ENCODE measurements at regions not wholly inside any gene's neighbourhood (a gene's known extent, or its start where the extent isn't known, plus 50 kb on each side); places are given as distances from the start of the nearest gene placed in this dataset.
"Not testable (repeated sequence)": the region's sequence is repeated elsewhere in the genome, so short reads cannot be mapped to it uniquely, and the experiment has no call there.

GRCh38 chr7:6939126-6939525, 113.1 kb upstream of the CCZ1B start:
- not testable (repeated sequence) for ATAC-seq

DNA sequence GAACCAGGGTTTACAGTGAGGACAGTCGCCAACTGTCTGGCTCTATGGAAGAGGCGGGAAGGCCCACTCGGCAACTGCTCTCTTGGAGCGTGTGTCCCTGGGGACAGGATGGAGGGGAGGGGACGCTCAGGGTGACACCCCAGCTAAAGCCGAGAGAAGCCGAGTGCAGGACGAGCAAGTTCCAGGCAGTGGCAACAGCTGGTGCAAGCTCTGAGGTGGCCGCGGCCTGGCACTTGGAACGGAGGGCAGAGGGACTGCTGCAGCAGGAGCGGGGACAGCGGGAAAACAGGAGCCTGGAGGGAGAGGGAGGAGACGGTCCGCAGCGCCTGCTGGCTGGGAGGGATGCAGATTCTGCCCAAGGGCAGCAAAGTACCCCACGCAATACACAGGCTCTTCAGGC, 113.8 kb upstream of the CCZ1B start:
- not testable (repeated sequence) for ATAC-seq

DNA sequence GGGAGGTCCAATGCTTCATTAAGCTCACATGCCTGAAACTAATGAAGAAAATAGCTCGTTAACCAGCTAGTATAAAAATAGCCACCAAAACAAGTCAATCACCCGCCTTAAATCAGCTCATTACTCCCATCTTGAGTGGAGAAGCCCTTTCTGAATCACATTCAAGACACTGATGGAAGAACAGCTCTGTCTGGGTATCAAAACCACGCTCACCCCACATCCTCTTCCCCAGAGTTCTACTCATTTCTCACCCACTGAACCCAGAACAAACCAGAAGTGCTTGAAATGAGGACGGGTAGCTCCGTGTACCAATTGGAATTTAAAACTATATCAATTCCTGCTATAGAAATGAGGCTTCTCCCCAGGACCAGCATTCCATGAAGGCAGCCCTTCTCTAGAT, 120.8 kb upstream of the CCZ1B start:
- not testable (repeated sequence) for ATAC-seq

- not testable (repeated sequence) for ATAC-seq
Measured at GRCh38 chr7:6950231-6950630, 124.2 kb upstream of the CCZ1B start.

- ATAC-seq, result not testable (repeated sequence)
Measured at GRCh38 chr7:6951553-6951952, 125.5 kb upstream of the CCZ1B start.

GRCh38 chr7:6953138-6953797, 127.2 kb upstream of the CCZ1B start:
- ATAC-seq, result not testable (repeated sequence)

DNA sequence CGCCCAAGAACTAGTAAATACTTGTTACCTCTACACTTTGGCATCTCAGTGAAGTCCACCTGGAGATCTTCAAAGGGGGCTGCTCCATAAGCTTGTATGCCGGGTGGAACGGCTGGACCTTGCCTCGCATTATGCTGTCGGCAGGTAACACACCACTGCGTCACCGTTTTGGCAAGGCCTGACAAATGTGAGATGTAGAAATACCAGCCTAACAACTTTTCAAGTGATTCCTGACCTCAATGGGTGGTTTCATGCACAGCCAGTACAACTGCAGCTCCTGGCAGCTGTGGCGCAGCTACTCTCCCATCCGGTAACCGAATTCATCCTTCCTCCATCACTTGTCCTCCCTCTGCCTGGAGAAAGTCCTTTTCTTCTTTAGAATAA, 127.7 kb upstream of the CCZ1B start:
- not testable (repeated sequence) for ATAC-seq

- not testable (repeated sequence) for ATAC-seq
Measured at GRCh38 chr7:6955385-6955784, 129.3 kb upstream of the CCZ1B start.

DNA sequence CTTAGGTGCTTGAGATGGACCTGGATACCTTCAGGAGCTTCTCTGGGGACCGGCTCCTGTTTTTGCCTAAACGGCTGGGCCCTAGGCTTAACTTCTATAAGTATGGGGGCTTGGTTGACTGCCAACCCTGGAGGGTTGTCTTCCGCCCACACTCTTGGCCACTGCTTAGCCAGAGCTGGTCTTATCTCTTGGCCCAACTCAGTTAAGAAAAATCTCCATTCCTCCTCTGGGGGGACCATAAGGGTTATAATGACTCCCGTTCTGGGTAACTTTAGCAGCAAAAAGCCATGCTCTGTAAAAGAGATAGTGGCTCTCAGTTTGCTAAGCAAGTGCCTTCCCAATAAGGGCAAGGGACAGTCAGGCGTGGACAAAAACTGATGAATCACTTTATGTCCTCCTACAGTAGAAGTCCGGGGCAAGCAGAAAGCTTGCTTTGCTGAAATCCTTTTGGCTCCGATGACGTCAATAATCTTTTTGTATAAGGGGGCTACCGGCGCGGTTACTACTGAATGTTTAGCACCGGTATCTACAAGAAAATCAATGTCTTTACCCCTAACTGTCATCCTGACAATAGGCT, 130.0 kb upstream of the CCZ1B start:
- not testable (repeated sequence) for ATAC-seq

GRCh38 chr7:6958371-6958770, 132.3 kb upstream of the CCZ1B start:
- ATAC-seq, result not testable (repeated sequence)

- not testable (repeated sequence) for ATAC-seq
Measured at GRCh38 chr7:6959942-6960341, 133.9 kb upstream of the CCZ1B start.

DNA sequence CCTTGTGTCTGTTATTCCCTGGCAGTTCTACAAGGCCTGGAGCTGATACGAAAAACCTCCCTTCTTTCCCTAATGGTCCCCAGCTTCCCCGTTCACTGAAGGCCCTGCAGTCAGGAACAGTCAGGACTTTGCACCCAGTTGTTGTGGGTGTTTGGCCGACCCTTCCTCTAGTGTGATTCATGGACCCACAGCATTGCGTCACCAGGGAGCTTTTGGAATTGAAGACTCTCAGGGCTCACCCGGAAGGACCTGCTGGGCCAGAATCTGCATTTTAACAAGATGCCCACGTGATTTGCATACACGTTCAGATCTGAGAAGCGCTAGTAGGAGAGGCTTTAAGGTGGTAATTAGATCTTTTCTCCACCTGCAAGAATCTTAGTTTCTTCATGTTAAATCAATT, 136.8 kb upstream of the CCZ1B start:
- ATAC-seq, result not testable (repeated sequence)

DNA sequence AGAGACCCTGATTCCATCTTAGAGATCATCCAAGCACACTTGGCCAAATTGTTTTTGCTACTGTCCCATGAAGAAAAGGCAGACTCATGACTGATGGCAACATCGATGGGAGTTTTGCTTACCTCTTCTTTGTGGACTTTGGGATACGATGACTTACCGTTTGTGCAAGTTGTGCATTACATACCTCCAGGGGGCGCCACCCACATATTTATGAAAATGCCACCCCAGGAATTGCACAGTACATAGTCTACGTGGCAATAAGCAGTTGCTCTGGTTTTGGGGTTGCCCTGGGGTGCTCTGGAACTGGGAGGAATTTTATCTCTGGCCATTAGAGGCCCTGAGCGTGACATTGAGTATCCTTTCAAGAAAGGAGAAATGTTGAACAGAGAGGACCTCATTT, 139.0 kb upstream of the CCZ1B start:
- ATAC-seq, result not testable (repeated sequence)

DNA sequence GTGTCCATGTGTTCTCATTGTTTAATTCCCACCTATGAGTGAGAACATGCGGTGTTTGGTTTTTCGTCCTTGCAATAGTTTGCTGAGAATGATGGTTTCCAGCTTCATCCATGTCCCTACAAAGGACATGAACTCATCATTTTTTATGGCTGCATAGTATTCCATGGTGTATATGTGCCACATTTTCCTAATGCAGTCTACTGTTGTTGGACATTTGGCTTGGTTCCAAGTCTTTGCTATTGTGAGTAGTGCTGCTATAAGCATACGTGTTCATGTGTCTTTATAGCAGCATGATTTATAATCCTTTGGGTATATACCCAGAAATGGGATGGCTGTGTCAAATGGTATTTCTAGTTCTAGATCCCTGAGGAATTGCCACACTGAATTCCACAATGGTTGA, 144.1 kb upstream of the CCZ1B start:
- not testable (repeated sequence) for ATAC-seq

- not testable (repeated sequence) for ATAC-seq
Measured at GRCh38 chr7:6974876-6975275, 148.8 kb upstream of the CCZ1B start.

DNA sequence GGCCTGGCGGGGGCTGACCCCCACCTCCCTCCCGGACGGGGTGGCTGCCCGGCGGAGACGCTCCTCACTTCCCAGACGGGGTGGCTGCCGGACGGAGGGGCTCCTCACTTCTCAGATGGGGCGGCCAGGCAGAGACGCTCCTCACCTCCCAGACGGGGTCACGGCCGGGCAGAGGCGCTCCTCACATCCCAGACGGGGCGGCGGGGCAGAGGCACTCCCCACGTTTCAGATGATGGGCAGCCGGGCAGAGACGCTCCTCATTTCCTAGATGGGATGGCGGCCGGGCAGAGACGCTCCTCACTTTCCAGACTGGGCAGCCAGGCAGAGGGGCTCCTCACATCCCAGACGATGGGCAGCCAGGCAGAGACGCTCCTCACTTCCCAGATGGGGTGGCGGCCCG, 149.3 kb upstream of the CCZ1B start:
- not testable (repeated sequence) for ATAC-seq

GRCh38 chr7:6977368-6977767, 151.3 kb upstream of the CCZ1B start:
- ATAC-seq, result not testable (repeated sequence)

GRCh38 chr7:6978326-6978725, 152.3 kb upstream of the CCZ1B start:
- not testable (repeated sequence) for ATAC-seq

DNA sequence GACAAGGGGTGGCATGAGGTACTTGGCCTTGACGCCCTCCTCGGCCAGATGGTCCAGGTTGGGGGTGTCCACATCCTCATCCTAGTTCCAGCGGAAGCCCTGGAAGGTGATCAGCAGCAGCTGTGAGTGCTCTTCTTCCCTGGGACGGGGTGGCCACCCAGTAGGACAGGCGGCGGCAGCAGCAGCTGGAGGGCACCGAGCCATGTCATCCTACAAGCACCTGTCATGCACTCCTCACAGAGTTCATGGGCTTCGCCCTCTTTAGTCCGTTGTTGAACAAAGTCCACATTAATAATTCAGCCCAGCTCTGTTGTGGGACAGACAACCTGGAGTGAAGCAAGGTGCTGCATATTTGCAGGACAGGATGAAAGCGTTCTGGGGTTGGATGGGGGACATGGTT, 153.4 kb upstream of the CCZ1B start:
- ATAC-seq, result not testable (repeated sequence)

DNA sequence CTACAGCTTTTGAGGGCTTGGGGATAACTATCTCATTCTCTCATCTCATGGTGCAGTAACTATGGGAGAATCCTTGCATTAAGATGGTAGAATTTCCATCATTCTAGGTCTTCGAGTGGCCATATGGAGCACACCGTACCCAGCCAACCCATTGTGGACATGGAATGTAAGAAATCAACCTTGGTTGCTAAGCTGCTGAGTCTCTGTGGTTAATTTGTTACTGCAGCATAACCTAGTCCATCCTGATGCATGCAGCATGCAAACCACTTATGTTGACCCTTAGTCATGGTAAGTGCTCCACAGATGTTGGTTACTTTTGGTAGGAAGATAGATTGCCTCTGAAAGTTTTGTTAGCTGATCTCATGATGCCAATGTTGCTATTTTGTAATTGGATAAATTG, 156.3 kb upstream of the CCZ1B start:
- ATAC-seq, result not testable (repeated sequence)

DNA sequence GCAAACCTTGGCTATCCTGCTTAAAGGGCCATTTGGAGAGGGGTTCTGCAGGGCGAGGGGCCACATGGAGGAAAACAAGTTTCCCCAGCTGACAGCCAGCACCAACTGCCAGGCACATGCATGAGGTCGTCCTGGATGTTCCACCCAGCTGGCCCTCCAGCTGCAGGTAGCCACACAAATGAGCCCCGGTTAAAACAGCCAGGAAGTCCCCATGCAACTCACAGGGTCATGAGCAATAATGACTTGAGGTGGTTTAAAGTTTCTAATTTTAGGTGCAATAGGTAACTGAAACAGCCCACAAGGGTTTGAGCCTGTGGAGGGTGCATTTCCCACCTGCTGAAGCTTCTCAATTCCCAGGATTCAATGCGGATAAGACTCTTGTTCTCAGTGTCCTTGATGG, 160.8 kb upstream of the CCZ1B start:
- not testable (repeated sequence) for ATAC-seq

DNA sequence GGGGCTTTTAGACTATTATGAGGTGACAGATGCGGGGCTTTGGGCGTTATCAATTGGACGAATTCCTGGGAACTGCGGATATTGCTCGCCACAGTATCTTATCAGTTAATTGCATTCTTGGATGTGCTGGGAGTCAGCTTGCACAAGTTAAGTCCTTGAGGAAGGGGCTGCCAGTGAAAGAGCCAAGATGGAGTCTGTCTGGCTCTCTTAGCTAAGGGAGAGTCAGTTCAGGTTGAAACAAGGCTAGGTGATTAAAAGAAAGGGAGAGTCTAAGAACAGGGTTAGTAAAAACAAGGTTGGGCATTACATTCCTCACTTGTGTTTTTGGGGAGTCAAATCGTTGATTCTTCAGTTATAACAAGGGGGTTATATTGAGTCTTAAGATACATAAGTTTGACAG, 162.5 kb upstream of the CCZ1B start:
- ATAC-seq, result not testable (repeated sequence)

DNA sequence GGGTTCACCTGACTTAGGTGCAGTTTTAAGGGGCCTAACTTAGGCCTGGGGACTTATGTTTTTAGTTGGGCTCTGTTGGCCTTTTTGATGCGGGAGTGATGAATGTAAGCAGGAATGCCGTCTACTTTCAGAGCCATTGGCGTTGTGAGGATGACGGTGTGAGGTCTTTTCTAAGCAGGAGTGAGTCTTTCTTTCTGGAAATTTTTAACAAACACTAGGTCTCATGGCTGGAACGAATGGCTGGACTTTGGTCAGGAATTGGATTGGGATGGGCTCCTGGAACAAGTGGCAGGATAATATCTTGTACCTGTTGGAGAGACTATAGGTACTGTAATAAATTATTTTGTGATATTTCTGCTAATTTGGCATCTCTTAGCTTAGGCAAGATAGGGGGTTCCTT, 163.9 kb upstream of the CCZ1B start:
- not testable (repeated sequence) for ATAC-seq

GRCh38 chr7:6990426-6991152, 164.5 kb upstream of the CCZ1B start:
- not testable (repeated sequence) for ATAC-seq

Data from esophagus mucosa (tissue), 1 donor.